ENCODE measurements at regions not wholly inside any gene's neighbourhood (a gene's known extent, or its start where the extent isn't known, plus 50 kb on each side); places are given as distances from the start of the nearest gene placed in this dataset.
A peak's percentile ranks its signal among the peaks of the same experiment; 100 is the strongest.

DNA sequence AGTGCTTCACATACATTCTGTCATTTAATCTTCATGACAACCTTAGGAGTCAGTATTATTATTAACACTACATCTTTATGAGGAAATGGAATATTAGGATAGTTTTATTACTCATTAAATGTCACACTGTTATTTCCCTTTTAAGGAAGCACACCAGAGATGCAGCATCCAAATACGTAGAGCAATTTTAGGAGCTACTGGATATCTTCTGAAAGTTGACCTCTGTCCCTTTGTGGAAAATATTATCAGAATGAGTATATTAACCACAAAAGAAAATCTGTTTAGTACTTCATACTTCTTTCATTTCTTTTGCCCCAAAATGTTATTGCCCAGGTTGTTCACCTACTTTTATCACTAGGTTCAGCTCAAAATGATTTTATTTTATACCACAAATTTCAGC, 72.9 kb upstream of the APCDD1 start (continued):
- TF ChIP-seq WT1 (tag by site-specific recombination; IDR thresholded peaks at IDR 0.05) (no peak), ZNF140 (tag by site-specific recombination; IDR thresholded peaks at IDR 0.05) (no peak), ZNF404 (tag by site-specific recombination; IDR thresholded peaks at IDR 0.05) (no peak)
- TF ChIP-seq, protein P1, sequence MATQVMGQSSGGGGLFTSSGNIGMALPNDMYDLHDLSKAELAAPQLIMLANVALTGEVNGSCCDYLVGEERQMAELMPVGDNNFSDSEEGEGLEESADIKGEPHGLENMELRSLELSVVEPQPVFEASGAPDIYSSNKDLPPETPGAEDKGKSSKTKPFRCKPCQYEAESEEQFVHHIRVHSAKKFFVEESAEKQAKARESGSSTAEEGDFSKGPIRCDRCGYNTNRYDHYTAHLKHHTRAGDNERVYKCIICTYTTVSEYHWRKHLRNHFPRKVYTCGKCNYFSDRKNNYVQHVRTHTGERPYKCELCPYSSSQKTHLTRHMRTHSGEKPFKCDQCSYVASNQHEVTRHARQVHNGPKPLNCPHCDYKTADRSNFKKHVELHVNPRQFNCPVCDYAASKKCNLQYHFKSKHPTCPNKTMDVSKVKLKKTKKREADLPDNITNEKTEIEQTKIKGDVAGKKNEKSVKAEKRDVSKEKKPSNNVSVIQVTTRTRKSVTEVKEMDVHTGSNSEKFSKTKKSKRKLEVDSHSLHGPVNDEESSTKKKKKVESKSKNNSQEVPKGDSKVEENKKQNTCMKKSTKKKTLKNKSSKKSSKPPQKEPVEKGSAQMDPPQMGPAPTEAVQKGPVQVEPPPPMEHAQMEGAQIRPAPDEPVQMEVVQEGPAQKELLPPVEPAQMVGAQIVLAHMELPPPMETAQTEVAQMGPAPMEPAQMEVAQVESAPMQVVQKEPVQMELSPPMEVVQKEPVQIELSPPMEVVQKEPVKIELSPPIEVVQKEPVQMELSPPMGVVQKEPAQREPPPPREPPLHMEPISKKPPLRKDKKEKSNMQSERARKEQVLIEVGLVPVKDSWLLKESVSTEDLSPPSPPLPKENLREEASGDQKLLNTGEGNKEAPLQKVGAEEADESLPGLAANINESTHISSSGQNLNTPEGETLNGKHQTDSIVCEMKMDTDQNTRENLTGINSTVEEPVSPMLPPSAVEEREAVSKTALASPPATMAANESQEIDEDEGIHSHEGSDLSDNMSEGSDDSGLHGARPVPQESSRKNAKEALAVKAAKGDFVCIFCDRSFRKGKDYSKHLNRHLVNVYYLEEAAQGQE (tag by site-specific recombination; IDR thresholded peaks at IDR 0.05), result no peak
- TF ChIP-seq, protein P2, sequence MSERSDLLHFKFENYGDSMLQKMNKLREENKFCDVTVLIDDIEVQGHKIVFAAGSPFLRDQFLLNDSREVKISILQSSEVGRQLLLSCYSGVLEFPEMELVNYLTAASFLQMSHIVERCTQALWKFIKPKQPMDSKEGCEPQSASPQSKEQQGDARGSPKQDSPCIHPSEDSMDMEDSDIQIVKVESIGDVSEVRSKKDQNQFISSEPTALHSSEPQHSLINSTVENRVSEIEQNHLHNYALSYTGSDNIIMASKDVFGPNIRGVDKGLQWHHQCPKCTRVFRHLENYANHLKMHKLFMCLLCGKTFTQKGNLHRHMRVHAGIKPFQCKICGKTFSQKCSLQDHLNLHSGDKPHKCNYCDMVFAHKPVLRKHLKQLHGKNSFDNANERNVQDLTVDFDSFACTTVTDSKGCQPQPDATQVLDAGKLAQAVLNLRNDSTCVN (tag by site-specific recombination; optimal IDR thresholded peaks at IDR 0.05), result no peak

DNA sequence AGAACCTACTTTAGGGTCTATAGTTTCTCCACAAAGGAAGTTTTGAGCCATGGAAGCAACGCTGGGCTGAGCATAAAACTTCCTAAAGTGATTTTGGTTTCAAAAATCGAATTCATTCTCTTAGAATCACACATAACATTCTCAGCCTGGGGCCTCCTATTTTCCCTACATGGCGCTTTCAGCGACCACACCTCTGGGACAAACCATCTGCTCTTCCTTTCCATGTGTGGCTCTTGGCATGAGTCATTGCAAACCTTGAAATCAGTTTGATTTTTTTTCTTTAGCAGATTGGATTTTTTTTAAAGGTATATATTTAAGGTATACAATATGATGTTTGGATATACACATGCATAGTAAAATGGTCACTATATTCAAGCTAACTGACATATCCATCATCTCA, 72.5 kb upstream of the APCDD1 start:
- ChIA-PET CTCF (no interaction called here), POLR2A (no interaction called here)
- no peak overlapping the region for H3K4me3 ChIP-seq (ENCODE audit: low read depth, low read length)
- H3K4me1 ChIP-seq (ENCODE audit: control insufficient read depth, insufficient read depth, low read length), result no peaks in the 10 kb centered on the region
- no peaks in the 10 kb centered on the region for H3K9me3 ChIP-seq (ENCODE audit: control insufficient read depth, insufficient read depth, low read depth, low read length)
- H3K36me3 ChIP-seq (ENCODE audit: control insufficient read depth in 2 of 2, insufficient read depth in 1 of 2, low read length in 2 of 2), result no peaks in the 10 kb centered on the region
- no peak overlapping the region for H3K27ac ChIP-seq (ENCODE audit: extremely low read depth, low read depth, low read length)
- TF ChIP-seq SP7 (tag by site-specific recombination; IDR thresholded peaks at IDR 0.05), result no peak
- TF ChIP-seq, protein P3, sequence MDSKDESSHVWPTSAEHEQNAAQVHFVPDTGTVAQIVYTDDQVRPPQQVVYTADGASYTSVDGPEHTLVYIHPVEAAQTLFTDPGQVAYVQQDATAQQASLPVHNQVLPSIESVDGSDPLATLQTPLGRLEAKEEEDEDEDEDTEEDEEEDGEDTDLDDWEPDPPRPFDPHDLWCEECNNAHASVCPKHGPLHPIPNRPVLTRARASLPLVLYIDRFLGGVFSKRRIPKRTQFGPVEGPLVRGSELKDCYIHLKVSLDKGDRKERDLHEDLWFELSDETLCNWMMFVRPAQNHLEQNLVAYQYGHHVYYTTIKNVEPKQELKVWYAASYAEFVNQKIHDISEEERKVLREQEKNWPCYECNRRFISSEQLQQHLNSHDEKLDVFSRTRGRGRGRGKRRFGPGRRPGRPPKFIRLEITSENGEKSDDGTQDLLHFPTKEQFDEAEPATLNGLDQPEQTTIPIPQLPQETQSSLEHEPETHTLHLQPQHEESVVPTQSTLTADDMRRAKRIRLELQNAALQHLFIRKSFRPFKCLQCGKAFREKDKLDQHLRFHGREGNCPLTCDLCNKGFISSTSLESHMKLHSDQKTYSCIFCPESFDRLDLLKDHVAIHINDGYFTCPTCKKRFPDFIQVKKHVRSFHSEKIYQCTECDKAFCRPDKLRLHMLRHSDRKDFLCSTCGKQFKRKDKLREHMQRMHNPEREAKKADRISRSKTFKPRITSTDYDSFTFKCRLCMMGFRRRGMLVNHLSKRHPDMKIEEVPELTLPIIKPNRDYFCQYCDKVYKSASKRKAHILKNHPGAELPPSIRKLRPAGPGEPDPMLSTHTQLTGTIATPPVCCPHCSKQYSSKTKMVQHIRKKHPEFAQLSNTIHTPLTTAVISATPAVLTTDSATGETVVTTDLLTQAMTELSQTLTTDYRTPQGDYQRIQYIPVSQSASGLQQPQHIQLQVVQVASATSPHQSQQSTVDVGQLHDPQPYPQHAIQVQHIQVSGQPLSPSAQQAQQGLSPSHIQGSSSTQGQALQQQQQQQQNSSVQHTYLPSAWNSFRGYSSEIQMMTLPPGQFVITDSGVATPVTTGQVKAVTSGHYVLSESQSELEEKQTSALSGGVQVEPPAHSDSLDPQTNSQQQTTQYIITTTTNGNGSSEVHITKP (tag by site-specific recombination; IDR thresholded peaks at IDR 0.05), result 0 out of 2 replicates have a peak, but pooled peaks have one; percentile 17

DNA sequence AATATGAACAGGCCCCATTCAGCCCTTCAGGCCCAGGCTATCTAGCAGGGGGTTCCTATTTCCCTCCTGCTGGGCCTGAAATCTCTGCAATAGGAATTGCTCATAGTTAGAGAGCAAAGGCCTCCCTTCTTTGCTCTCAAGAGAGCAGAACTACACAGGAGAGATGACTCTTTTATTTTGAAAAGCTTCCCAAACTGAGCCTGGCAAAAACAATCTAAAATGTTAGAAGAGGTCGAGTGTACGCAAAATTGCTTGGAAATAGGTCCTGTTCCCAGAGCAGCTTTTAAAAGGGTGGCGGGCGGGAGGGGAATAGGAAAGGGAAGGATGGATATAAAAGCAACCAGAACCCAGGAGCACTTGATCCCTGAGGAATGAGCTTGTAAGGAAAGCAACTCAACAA, 68.4 kb upstream of the APCDD1 start:
- Histone ChIP-seq H3K27ac (ENCODE audit: extremely low read depth, low read depth, low read length) (no peak overlapping the region), H3K4me1 (ENCODE audit: control insufficient read depth, insufficient read depth, low read length) (no peaks in the 10 kb centered on the region), H3K36me3 (ENCODE audit: control insufficient read depth in 2 of 2, insufficient read depth in 1 of 2, low read length in 2 of 2) (no peaks in the 10 kb centered on the region), H3K4me3 (ENCODE audit: low read depth, low read length) (no peak overlapping the region), H3K9me3 (ENCODE audit: control insufficient read depth, insufficient read depth, low read depth, low read length) (no peaks in the 10 kb centered on the region)
- CTCF ChIA-PET, result no interaction called here
- POLR2A ChIA-PET, result no interaction called here
- TF ChIP-seq ZNF701 (tag by site-specific recombination; IDR thresholded peaks at IDR 0.05) (no peak), ZNF155 (tag by site-specific recombination; IDR thresholded peaks at IDR 0.05) (no peak), ZNF274 (IDR thresholded peaks at IDR 0.05; ENCODE audit: low read length) (no peak), ZNF274 (tag by site-specific recombination; IDR thresholded peaks at IDR 0.05; ENCODE audit: borderline replicate concordance) (no peak), ZNF37A (tag by site-specific recombination; IDR thresholded peaks at IDR 0.05) (no peak), ZNF404 (tag by site-specific recombination; IDR thresholded peaks at IDR 0.05) (no peak), WT1 (tag by site-specific recombination; IDR thresholded peaks at IDR 0.05) (no peak), ZNF623 (tag by site-specific recombination; IDR thresholded peaks at IDR 0.05) (no peak), ZNF658 (tag by site-specific recombination; IDR thresholded peaks at IDR 0.05) (no peak), HOXA7 (CRISPR knock-in tag; IDR thresholded peaks at IDR 0.05; ENCODE audit: borderline replicate concordance) (no peak), ZEB2 (tag by site-specific recombination; IDR thresholded peaks at IDR 0.05) (no peak), ZNF48 (tag by site-specific recombination; IDR thresholded peaks at IDR 0.05) (no peak)
- TF ChIP-seq, protein P1 (tag by site-specific recombination; IDR thresholded peaks at IDR 0.05), result no peak
- TF ChIP-seq, protein P4, sequence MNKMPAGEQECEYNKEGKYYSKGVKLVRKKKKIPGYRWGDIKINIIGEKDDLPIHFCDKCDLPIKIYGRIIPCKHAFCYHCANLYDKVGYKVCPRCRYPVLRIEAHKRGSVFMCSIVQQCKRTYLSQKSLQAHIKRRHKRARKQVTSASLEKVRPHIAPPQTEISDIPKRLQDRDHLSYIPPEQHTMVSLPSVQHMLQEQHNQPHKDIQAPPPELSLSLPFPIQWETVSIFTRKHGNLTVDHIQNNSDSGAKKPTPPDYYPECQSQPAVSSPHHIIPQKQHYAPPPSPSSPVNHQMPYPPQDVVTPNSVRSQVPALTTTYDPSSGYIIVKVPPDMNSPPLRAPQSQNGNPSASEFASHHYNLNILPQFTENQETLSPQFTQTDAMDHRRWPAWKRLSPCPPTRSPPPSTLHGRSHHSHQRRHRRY (tag by site-specific recombination; IDR thresholded peaks at IDR 0.05), result no peak
